ENCODE measurements at regions not wholly inside any gene's neighbourhood (a gene's known extent, or its start where the extent isn't known, plus 50 kb on each side); places are given as distances from the start of the nearest gene placed in this dataset.

- H3K9ac ChIP-seq (ENCODE audit: low read length), result no peak overlapping the region
- no peak overlapping the region for H3K27ac Mint-ChIP-seq
- peaks cover 18% of the 10 kb centered on the region for H3K27me3 Mint-ChIP-seq
- H3K4me2 ChIP-seq (replicated peaks; ENCODE audit: low read depth, low read length, poor library complexity, severe bottlenecking), result no peak overlapping the region
- H3K4me1 Mint-ChIP-seq, result no peaks in the 10 kb centered on the region
- 71% methylated on average over 1 of the region's 4 CpGs for WGBS (ENCODE audit: insufficient coverage)
- H2AFZ ChIP-seq (ENCODE audit: insufficient read depth, low read depth, low read length, poor library complexity, severe bottlenecking), result no peak overlapping the region
- DNase-seq (no peak), ATAC-seq (ENCODE audit: low read depth) (no peak)
- peaks cover 0 to 4% (median 0%) of the 10 kb centered on the region in 3 donors for H3K9me3 ChIP-seq (ENCODE audit: control extremely low read depth in 1 of 3, control insufficient read depth in 2 of 3, insufficient read depth in 1 of 3, low read length in 2 of 3)
- TF ChIP-seq EZH2 (IDR thresholded peaks at IDR 0.05; ENCODE audit: borderline replicate concordance, insufficient read depth, low read depth, low read length, poor library complexity, severe bottlenecking), result no peak
- TF ChIP-seq CTCF (IDR thresholded peaks at IDR 0.05), result no peak
- no peak overlapping the region for H3K27ac ChIP-seq (ENCODE audit: low read length in 2 of 2)
- no peaks in the 10 kb centered on the region for H3K79me2 ChIP-seq (ENCODE audit: control insufficient read depth, insufficient read depth, low read length)
- no peaks in the 10 kb centered on the region for H3K4me1 ChIP-seq (ENCODE audit: control insufficient read depth in 2 of 2, insufficient read depth in 2 of 2, low read length in 2 of 2)
- intact Hi-C loops (cut with micrococcal nuclease), result no loop called here
- H4K20me1 ChIP-seq (ENCODE audit: control insufficient read depth, insufficient read depth, low read length, poor library complexity, severe bottlenecking), result no peaks in the 10 kb centered on the region
- POLR2A ChIA-PET, result no interaction called here
- H3K9me3 Mint-ChIP-seq (ENCODE audit: insufficient read depth), result peaks cover 4% of the 10 kb centered on the region
- H3K27me3 ChIP-seq (replicated peaks in 1 of 4; ENCODE audit: control extremely low read depth in 1 of 4, control insufficient read depth in 3 of 4, insufficient read depth in 4 of 4, low read length in 3 of 4), result no peaks in the 10 kb centered on the region
- no peak overlapping the region for H3K4me3 Mint-ChIP-seq
- H3K36me3 ChIP-seq (replicated peaks in 1 of 2; ENCODE audit: control extremely low read depth in 1 of 2, control insufficient read depth in 1 of 2, extremely low read depth in 1 of 2, insufficient read depth in 2 of 2, low read length in 1 of 2), result no peaks in the 10 kb centered on the region
- H3K4me3 ChIP-seq (ENCODE audit: control extremely low read depth in 1 of 5, extremely low read depth in 1 of 5, insufficient read depth in 1 of 5, low read depth in 2 of 5, low read length in 4 of 5), result no peak overlapping the region
- CTCF ChIA-PET, result no interaction called here
These were observed 71.8 kb upstream of the NFIL3 start for GRCh38 chr9:91495450-91495849.

DNA sequence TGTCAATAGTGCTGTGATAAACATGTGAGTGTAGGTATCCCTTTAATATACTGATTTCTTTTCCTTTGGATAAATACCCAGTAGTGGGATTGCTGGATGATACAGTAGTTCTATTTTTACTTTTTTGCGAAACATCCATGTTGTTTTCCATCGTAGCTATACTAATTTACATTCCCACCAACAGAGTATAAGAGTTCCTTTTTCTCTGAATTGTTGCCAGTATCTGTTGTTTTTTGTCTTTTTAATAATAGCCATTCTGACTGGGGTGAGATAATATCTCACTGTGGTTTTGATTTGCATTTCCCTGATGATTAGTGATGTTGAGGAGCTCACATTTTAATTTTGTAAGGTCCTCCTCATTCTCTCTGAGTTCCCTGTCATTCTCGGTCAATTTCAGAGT, 71.1 kb upstream of the NFIL3 start:
- Histone ChIP-seq H3K36me3 (replicated peaks in 1 of 2; ENCODE audit: control extremely low read depth in 1 of 2, control insufficient read depth in 1 of 2, extremely low read depth in 1 of 2, insufficient read depth in 2 of 2, low read length in 1 of 2) (no peaks in the 10 kb centered on the region), H3K4me1 (ENCODE audit: control insufficient read depth in 2 of 2, insufficient read depth in 2 of 2, low read length in 2 of 2) (no peaks in the 10 kb centered on the region), H3K79me2 (ENCODE audit: control insufficient read depth, insufficient read depth, low read length) (no peaks in the 10 kb centered on the region), H3K27me3 (replicated peaks in 1 of 4; ENCODE audit: control extremely low read depth in 1 of 4, control insufficient read depth in 3 of 4, insufficient read depth in 4 of 4, low read length in 3 of 4) (no peaks in the 10 kb centered on the region), H3K4me3 (ENCODE audit: control extremely low read depth in 1 of 5, extremely low read depth in 1 of 5, insufficient read depth in 1 of 5, low read depth in 2 of 5, low read length in 4 of 5) (no peak overlapping the region), H3K9me3 (ENCODE audit: control extremely low read depth in 1 of 3, control insufficient read depth in 2 of 3, insufficient read depth in 1 of 3, low read length in 2 of 3) (peaks cover 0 to 4% (median 0%) of the 10 kb centered on the region in 3 donors), H3K4me2 (replicated peaks; ENCODE audit: low read depth, low read length, poor library complexity, severe bottlenecking) (no peak overlapping the region), H3K27ac (ENCODE audit: low read length in 2 of 2) (no peak overlapping the region), H3K9ac (ENCODE audit: low read length) (no peak overlapping the region), H2AFZ (ENCODE audit: insufficient read depth, low read depth, low read length, poor library complexity, severe bottlenecking) (no peak overlapping the region), H4K20me1 (ENCODE audit: control insufficient read depth, insufficient read depth, low read length, poor library complexity, severe bottlenecking) (no peaks in the 10 kb centered on the region)
- Mint-ChIP-seq H3K27ac (no peak overlapping the region), H3K27me3 (peaks cover 20% of the 10 kb centered on the region), H3K9me3 (ENCODE audit: insufficient read depth) (peaks cover 4% of the 10 kb centered on the region), H3K4me1 (no peaks in the 10 kb centered on the region), H3K4me3 (no peak overlapping the region)
- WGBS (ENCODE audit: insufficient coverage), result no CpG with 5 or more reads among the region's 3 CpGs
- ChIA-PET CTCF (no interaction called here), POLR2A (no interaction called here)
- intact Hi-C loops (cut with micrococcal nuclease), result no loop called here
- DNase-seq (no peak), ATAC-seq (ENCODE audit: low read depth) (no peak)
- TF ChIP-seq CTCF (IDR thresholded peaks at IDR 0.05), result no peak
- no peak for TF ChIP-seq EZH2 (IDR thresholded peaks at IDR 0.05; ENCODE audit: borderline replicate concordance, insufficient read depth, low read depth, low read length, poor library complexity, severe bottlenecking)
